Spinal cord (tissue), 9 donors: ENCODE measurements at regions not wholly inside any gene's neighbourhood (a gene's known extent, or its start where the extent isn't known, plus 50 kb on each side); places are given as distances from the start of the nearest gene placed in this dataset.

Source experiments
- DNase-seq, 6 donors: peaks; one replicate each; pipeline versions ENCODE4 v3.0.0 to v3.0.0-alpha.2; 2013 to 2015; ENCODE audit warnings: low spot score in 6 of 6, low read depth in 4 of 6
- H3K27ac ChIP-seq: one replicate; pipeline ENCODE4 v1.5.1; 2013; ENCODE audit warnings: low read depth, low read length, control low read depth
- H3K27me3 ChIP-seq: one replicate; pipeline ENCODE4 v1.6.1; 2013; ENCODE audit warnings: low read length; ENCODE audit not compliant: control insufficient read depth, insufficient read depth
- H3K36me3 ChIP-seq: one replicate; pipeline ENCODE4 v1.6.1; 2013; ENCODE audit warnings: low read length; ENCODE audit not compliant: control insufficient read depth, insufficient read depth
- H3K4me1 ChIP-seq: one replicate; pipeline ENCODE4 v1.6.1; 2013; ENCODE audit warnings: low read length; ENCODE audit not compliant: control insufficient read depth, insufficient read depth
- H3K4me3 ChIP-seq: one replicate; pipeline ENCODE4 v1.5.1; 2013; ENCODE audit warnings: low read depth, low read length, control low read depth
- H3K9me3 ChIP-seq: one replicate; pipeline ENCODE4 v1.6.1; 2013; ENCODE audit warnings: low read length; ENCODE audit not compliant: control insufficient read depth, insufficient read depth
- WGBS: methylation state at CpG from one replicate; pipeline ENCODE4 v1.1.5; 2013; ENCODE audit warnings: missing lambda C conversion rate; ENCODE audit not compliant: insufficient coverage; 5-methylcytosine and 5-hydroxymethylcytosine counted together
- donor health status: healthy.

GRCh38 chr4:134408897-134409296, 207.3 kb upstream of the PABPC4L start:
- no peak overlapping the region for H3K4me3 ChIP-seq
- no peak overlapping the region for H3K27ac ChIP-seq
- H3K9me3 ChIP-seq = no peaks in the 10 kb centered on the region
- H3K36me3 ChIP-seq = no peaks in the 10 kb centered on the region
- H3K27me3 ChIP-seq = no peaks in the 10 kb centered on the region
- no peaks in the 10 kb centered on the region for H3K4me1 ChIP-seq
- WGBS = 67% methylated on average over 1 of the region's 2 CpGs
- DNase-seq = no peak

DNA sequence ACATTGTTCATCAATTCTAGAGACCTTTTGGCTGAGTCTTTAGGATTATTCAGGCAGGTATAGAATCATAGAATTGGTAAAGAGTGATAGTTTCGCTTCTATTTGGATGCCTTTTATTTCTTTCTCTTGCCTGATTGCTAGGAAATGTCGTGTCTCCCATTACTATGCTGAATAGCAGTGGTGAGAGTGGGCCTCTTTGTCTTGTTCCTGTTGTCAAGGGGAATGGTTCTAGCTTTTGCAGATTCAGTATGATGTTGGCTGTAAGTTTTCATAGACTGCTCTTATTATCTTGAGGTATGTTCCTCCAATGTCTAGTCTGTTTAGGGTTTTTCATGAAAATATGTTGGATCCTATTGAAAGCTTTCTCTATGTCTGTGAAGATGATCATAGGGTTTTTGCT, 200.2 kb upstream of the PABPC4L start:
- no peak overlapping the region for H3K27ac ChIP-seq

DNA sequence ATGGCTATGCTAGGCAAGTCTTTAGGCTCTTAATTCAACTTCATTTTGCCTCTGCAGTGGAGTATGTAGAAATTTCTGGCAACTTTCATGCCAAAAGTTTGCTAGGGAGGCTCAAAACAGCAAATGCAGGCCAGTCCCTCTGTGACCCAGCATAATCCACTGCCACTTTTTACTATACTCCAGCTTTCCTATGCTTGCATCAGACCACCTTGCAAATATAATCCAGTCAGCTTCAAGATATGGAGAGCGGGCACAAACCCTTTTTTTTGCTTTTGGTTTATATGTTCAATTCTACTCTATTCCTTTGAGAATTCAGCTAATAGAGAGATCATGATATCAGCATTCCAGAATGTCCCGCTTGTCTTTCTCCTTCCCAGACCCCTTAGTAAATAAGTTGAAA, 192.0 kb upstream of the PABPC4L start:
- no peak overlapping the region for H3K27ac ChIP-seq
- no peaks in the 10 kb centered on the region for H3K36me3 ChIP-seq
- whole genome bisulfite sequencing = no CpG with 5 or more reads among the region's 2 CpGs
- H3K27me3 ChIP-seq = no peaks in the 10 kb centered on the region
- no peak overlapping the region for H3K4me3 ChIP-seq
- no peaks in the 10 kb centered on the region for H3K4me1 ChIP-seq
- DNase-seq = no peak
- H3K9me3 ChIP-seq = no peaks in the 10 kb centered on the region

More for the DNA sequence above, 200.2 kb upstream of the PABPC4L start:
- peaks cover 5% of the 10 kb centered on the region for H3K9me3 ChIP-seq
- no peaks in the 10 kb centered on the region for H3K4me1 ChIP-seq
- H3K4me3 ChIP-seq = no peak overlapping the region
- WGBS = 57% methylated on average over 1 of the region's 2 CpGs
- H3K36me3 ChIP-seq = no peaks in the 10 kb centered on the region
- DNase-seq = no peak
- H3K27me3 ChIP-seq = no peaks in the 10 kb centered on the region

- no peak overlapping the region for H3K27ac ChIP-seq
- WGBS = no CpG with 5 or more reads among the region's 2 CpGs
Observed at GRCh38 chr4:134390319-134390718, 188.7 kb upstream of the PABPC4L start.

DNA sequence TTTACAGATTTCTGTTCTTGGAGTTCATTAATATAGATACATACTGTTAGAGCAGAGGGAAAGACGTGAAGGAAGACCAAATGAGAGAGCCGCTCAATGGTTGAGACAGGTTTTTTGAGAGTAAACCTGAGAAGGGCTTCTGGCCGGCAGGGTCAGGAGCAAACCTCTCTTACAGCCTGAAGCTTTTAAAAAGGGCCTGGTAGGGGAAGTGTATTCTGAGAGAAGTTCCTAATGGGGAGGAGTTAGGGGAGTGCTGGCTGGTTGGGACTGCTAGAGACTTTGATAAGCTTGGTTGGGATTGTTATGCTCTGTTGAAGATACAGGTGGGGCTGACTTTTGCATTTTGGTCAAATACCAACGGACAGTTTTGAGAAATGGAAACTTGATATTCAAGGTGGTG, 186.8 kb upstream of the PABPC4L start:
- WGBS = 82% methylated on average over 3 of the region's 4 CpGs
- no peaks in the 10 kb centered on the region for H3K27me3 ChIP-seq
- no peaks in the 10 kb centered on the region for H3K4me1 ChIP-seq
- H3K36me3 ChIP-seq = no peaks in the 10 kb centered on the region
- no peak overlapping the region for H3K4me3 ChIP-seq
- no peak for DNase-seq
- H3K9me3 ChIP-seq = no peaks in the 10 kb centered on the region
- no peak overlapping the region for H3K27ac ChIP-seq

More at GRCh38 chr4:134390319-134390718, 188.7 kb upstream of the PABPC4L start:
- Histone ChIP-seq H3K36me3 (no peaks in the 10 kb centered on the region), H3K4me3 (no peak overlapping the region), H3K27me3 (no peaks in the 10 kb centered on the region), H3K9me3 (no peaks in the 10 kb centered on the region), H3K4me1 (no peaks in the 10 kb centered on the region)
- peak in 1 of 6 donors; percentile 4 for DNase-seq

DNA sequence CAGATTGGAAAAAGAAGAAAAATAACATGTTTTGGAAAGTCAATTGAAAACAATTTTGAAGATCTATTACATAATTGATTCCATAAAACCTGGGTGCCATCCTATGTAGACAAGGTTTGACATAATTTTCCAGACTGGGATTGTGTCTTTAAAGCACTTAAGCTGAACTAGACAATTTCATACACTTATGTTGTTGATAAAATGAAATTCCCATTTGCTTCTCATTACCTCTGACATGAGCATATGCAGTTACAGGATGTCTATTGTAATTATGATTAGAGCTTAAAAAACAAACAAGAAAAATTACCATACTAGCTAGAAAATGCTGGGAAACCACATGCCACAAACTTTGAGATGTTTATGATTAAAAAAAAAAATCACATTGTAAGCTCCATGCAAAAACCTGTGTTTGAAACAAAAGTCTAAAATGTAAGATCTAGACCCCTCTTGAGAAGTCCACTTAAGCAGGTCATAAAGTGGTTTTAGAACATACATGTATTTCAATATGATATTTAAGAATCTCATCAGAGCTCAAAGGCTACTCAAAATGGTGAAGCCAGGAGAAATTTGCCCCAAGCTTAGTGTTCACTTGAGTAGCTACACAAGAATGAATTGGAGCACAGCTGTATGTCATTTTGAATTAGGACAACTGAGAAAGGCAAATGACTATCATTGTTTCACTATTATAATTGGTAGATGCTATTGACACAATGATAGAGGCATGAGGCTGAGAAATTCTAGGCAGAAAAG, 181.1 kb upstream of the PABPC4L start:
- H3K36me3 ChIP-seq = no peaks in the 10 kb centered on the region
- DNase-seq = peak in 1 of 6 donors; percentile 3
- H3K9me3 ChIP-seq = no peaks in the 10 kb centered on the region
- no peaks in the 10 kb centered on the region for H3K27me3 ChIP-seq
- H3K4me3 ChIP-seq = no peak overlapping the region
- no peaks in the 10 kb centered on the region for H3K4me1 ChIP-seq
- H3K27ac ChIP-seq = no peak overlapping the region

DNA sequence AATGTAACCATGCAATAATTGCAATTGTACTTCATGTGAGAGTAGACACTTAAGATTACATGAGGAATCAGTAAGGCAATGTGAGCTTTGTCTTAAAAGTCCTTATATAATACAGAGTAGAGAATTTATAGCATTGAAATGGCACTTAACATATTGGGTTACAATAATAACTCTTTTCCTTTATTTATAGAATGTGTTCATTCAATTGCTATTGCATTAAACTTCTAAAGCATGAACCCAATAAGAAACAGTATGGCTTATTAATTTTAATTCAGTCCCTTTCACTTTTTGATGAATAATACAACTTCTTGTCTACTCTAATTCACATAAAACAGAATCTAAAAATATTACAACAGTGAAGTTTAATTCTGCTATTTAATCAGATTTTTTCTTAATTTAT, 174.2 kb upstream of the PABPC4L start:
- H3K27me3 ChIP-seq = no peaks in the 10 kb centered on the region
- no peak overlapping the region for H3K4me3 ChIP-seq
- no peak overlapping the region for H3K27ac ChIP-seq
- H3K9me3 ChIP-seq = no peaks in the 10 kb centered on the region
- H3K4me1 ChIP-seq = no peaks in the 10 kb centered on the region
- DNase-seq = no peak
- no peaks in the 10 kb centered on the region for H3K36me3 ChIP-seq

- DNase-seq = no peak
- Histone ChIP-seq H3K27me3 (no peaks in the 10 kb centered on the region), H3K27ac (no peak overlapping the region), H3K9me3 (no peaks in the 10 kb centered on the region), H3K4me1 (no peaks in the 10 kb centered on the region), H3K36me3 (no peaks in the 10 kb centered on the region), H3K4me3 (no peak overlapping the region)
- WGBS = no CpG with 5 or more reads among the region's 1 CpG
Observed at GRCh38 chr4:134365852-134366251, 164.3 kb upstream of the PABPC4L start.

- Histone ChIP-seq H3K27ac (no peak overlapping the region), H3K27me3 (no peaks in the 10 kb centered on the region), H3K36me3 (no peaks in the 10 kb centered on the region), H3K9me3 (no peaks in the 10 kb centered on the region), H3K4me1 (no peaks in the 10 kb centered on the region), H3K4me3 (no peak overlapping the region)
- no CpG with 5 or more reads among the region's 1 CpG for WGBS
- DNase-seq = no peak
Observed at GRCh38 chr4:134364928-134365327, 163.3 kb upstream of the PABPC4L start.

- Histone ChIP-seq H3K27ac (no peak overlapping the region), H3K9me3 (no peaks in the 10 kb centered on the region), H3K4me1 (no peaks in the 10 kb centered on the region), H3K4me3 (no peak overlapping the region), H3K36me3 (no peaks in the 10 kb centered on the region), H3K27me3 (no peaks in the 10 kb centered on the region)
- no peak for DNase-seq
- no CpG with 5 or more reads among the region's 2 CpGs for WGBS
Observed at GRCh38 chr4:134345244-134345643, 143.7 kb upstream of the PABPC4L start.
